Lower leg skin (tissue), 4 donors: ENCODE measurements at regions not wholly inside any gene's neighbourhood (a gene's known extent, or its start where the extent isn't known, plus 50 kb on each side); places are given as distances from the start of the nearest gene placed in this dataset.

Experiments used
- DNase-seq, 2 donors: peaks; one replicate each; pipeline ENCODE4 v3.0.0-alpha.2; 2019; ENCODE audit warnings: low spot score in 2 of 2
- H3K4me3 ChIP-seq: fragments of 200-600 bp; sonication (generic); 2 replicates; pipeline ENCODE4 v1.5.1; 2017; ENCODE audit warnings: mild to moderate bottlenecking, low read depth; ENCODE audit not compliant: poor library complexity, severe bottlenecking
- POLR2A ChIP-seq, 2 donors: fragments of 450-650 bp; IDR thresholded peaks; one replicate each; pipeline ENCODE4 v1.6.1; 2016 to 2017; ENCODE audit warnings: antibody characterized with exemption in 2 of 2, mild to moderate bottlenecking in 1 of 2, moderate library complexity in 1 of 2
- WGBS, 2 donors: methylation state at CpG; one replicate each; pipeline ENCODE4 v1.1.5; 2018; 5-methylcytosine and 5-hydroxymethylcytosine counted together
- intact Hi-C: fragments of 100-400 bp; cut with DNase I; formaldehyde crosslinking; loops from one replicate; pipeline ENCODE4 v1.15.0; 2023; ENCODE audit warnings: low total_unique reads
- TF ChIP-seq, protein P1 (sequence below), 3 donors: fragments of 450-650 bp; IDR thresholded peaks; one replicate each; pipeline ENCODE4 v1.5.1; 2016; ENCODE audit warnings: antibody characterized with exemption in 3 of 3, mild to moderate bottlenecking in 3 of 3, moderate library complexity in 2 of 3

DNA sequence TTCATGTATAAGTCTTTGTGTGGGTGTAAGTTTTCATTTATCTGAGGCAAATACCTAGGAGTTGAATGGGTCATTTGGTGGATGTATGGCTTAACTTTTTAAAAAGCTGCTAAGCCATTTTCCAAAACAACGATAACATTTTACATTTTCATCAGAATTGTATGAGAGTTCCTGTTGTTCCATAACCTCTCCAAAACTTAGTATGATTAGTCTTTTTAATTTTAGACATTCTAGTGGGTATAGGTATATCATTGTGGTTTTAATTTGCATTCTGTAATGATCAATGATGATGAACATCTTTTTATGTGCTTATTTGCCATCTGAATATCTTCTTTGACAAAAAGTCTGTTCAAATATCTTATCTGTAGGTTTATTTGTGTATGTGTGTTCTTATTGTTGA, 74.4 kb upstream of the UGP2 start:
- 97 to 100% methylated on average over 1 of the region's 1 CpG for WGBS, 2 donors
- H3K4me3 ChIP-seq, result no peak overlapping the region
- TF ChIP-seq, protein P1, sequence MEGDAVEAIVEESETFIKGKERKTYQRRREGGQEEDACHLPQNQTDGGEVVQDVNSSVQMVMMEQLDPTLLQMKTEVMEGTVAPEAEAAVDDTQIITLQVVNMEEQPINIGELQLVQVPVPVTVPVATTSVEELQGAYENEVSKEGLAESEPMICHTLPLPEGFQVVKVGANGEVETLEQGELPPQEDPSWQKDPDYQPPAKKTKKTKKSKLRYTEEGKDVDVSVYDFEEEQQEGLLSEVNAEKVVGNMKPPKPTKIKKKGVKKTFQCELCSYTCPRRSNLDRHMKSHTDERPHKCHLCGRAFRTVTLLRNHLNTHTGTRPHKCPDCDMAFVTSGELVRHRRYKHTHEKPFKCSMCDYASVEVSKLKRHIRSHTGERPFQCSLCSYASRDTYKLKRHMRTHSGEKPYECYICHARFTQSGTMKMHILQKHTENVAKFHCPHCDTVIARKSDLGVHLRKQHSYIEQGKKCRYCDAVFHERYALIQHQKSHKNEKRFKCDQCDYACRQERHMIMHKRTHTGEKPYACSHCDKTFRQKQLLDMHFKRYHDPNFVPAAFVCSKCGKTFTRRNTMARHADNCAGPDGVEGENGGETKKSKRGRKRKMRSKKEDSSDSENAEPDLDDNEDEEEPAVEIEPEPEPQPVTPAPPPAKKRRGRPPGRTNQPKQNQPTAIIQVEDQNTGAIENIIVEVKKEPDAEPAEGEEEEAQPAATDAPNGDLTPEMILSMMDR (IDR thresholded peaks at IDR 0.05), result no peak
- no peak for TF ChIP-seq POLR2A (IDR thresholded peaks at IDR 0.05)
- intact Hi-C loops, result no loop called here
- no peak for DNase-seq

DNA sequence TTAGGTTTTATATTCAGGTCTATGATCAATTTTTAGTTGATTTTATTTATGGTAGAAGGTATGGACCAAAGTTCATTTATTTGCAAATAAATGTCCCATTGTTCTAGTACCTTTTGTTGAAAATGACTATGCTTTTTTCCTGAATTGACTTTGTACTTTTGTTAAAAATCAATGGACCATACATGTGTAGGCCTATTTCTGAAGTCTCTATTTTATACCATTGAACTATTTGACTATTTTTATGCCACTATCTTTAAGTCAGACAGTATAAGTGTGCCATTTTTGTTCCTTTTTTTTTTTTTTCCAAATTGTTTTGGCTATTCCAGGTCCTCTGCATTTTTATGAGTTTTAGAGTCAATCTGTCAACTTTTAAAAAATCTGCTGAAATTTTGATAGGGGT, 73.6 kb upstream of the UGP2 start:
- TF ChIP-seq POLR2A (IDR thresholded peaks at IDR 0.05), result no peak
- TF ChIP-seq, protein P1 (IDR thresholded peaks at IDR 0.05), result no peak
- no peak for DNase-seq
- H3K4me3 ChIP-seq, result no peak overlapping the region
- intact Hi-C loops, result no loop called here

DNA sequence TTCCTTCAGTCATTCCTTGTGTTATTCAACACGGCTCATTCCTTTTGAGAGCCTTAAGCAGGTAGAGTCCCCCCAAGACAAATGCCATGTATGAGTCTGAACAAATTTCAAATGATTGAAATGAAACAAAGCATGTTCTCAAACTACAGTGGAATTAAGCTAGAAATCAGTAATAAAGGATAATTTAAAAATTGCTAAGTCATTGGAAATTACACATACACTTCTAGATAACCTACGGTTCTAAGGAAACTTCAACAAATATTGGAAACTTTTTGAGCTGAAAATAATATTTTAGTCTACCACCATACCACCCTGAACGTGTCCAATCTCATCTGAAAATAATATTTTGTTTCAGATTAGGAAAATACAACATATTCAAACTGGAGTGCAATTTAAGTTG, 71.8 kb upstream of the UGP2 start:
- intact Hi-C loops, result no loop called here
- TF ChIP-seq, protein P1 (IDR thresholded peaks at IDR 0.05), result no peak
- TF ChIP-seq POLR2A (IDR thresholded peaks at IDR 0.05), result no peak
- H3K4me3 ChIP-seq, result no peak overlapping the region
- DNase-seq, result no peak
- 85 to 86% methylated on average over 3 of the region's 3 CpGs for WGBS, 2 donors

DNA sequence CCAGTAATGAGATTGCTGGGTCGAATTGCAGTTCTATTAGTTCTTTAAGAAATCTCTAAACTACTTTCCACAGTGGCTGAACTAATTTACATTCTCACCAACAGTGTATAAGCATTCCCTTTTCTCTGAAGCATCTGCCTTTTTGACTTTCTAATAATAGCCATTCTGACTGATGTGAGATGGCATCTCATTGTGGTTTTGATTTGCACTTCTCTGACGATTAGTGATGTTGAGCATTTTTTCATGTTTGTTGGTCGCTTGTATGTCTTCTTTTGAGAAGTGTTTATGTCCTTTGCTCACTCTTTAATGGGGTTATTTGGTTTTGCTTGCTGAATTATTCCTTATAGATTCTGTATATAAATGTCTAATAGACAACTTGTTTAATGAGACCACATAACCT, 69.6 kb upstream of the UGP2 start:
- DNase-seq, result no peak
- H3K4me3 ChIP-seq, result no peak overlapping the region
- intact Hi-C loops, result no loop called here
- WGBS, 2 donors, result 81 to 86% methylated on average over 3 of the region's 3 CpGs
- TF ChIP-seq, protein P1 (IDR thresholded peaks at IDR 0.05), result no peak
- no peak for TF ChIP-seq POLR2A (IDR thresholded peaks at IDR 0.05)

DNA sequence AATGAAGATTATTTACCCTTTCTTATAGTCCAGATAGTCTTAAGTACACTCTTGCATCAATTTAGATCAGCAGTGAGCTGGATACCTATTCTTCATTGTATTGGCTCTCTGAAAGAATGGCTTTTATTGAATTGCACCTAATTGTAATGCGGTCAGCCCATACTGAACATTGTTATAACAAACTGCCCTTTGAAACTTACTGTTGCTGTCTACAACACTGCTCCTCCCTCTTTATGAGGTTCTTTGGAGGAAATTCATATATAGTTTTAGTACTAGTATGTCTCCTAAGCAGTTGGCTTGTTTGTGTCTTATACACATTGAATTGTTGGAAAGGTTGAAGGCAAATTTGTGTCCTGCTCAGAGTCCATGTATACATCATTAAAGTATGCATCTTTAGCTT, 66.5 kb upstream of the UGP2 start:
- no peak overlapping the region for H3K4me3 ChIP-seq
- TF ChIP-seq, protein P1 (IDR thresholded peaks at IDR 0.05), result no peak
- TF ChIP-seq POLR2A (IDR thresholded peaks at IDR 0.05), result no peak
- intact Hi-C loops, result no loop called here
- WGBS, 2 donors, result 100% methylated on average over 1 of the region's 1 CpG
- DNase-seq, result no peak

DNA sequence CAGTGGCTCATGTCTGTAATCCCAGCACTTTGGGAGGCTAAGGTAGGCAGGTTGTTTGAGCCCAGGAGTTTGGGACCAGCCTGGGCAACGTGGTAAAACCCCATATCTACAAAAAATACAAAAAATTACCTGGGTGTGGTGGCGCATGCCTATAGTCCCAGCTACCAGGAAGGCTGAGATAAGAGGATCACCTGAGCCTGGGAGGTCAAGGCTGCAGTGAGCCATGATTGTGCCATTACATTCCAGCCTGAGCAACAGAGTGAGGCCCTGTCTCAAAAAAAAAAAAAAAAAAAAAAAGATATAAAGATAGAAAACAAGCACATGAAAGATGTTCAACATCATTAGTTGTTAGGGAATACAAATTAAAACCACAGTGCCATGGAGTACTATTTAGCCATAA, 65.3 kb upstream of the UGP2 start:
- intact Hi-C loops, result no loop called here
- DNase-seq, result no peak
- 96 to 98% methylated on average over 2 of the region's 2 CpGs for WGBS, 2 donors
- TF ChIP-seq POLR2A (IDR thresholded peaks at IDR 0.05), result no peak
- H3K4me3 ChIP-seq, result no peak overlapping the region
